Naive thymus-derived CD8-positive, alpha-beta T cell (primary cell): ENCODE measurements at regions not wholly inside any gene's neighbourhood (a gene's known extent, or its start where the extent isn't known, plus 50 kb on each side); places are given as distances from the start of the nearest gene placed in this dataset.
A peak's percentile ranks its signal among the peaks of the same experiment; 100 is the strongest.
"Not testable (repeated sequence)": the region's sequence is repeated elsewhere in the genome, so short reads cannot be mapped to it uniquely, and the experiment has no call there.

Experiments used
- ATAC-seq, 2 donors: fragments of 150-1000 bp; cut with Tn5 transposase in 1 of 2; sonication (Bioruptor Pico), chemical (Tn5 transposase) in 1 of 2; 1 replicate in 1 of 2; 2 replicates in 1 of 2; pipeline ENCODE4 v1.10.0; 2021; ENCODE audit warnings: mild to moderate bottlenecking in 2 of 2, moderate library complexity in 2 of 2
- POLR2A ChIA-PET: fragments of 350-600 bp; sonication (Branson Sonifier 250); formaldehyde crosslinking; loops from one replicate; lab custom pipeline; 2021; ENCODE audit warnings: antibody characterized with exemption; lab: Charles Lee
- DNase-seq, 10 donors: peaks; one replicate each; pipeline versions ENCODE4 v3.0.0 to v3.0.0-alpha.2; 2020 to 2022
- H3K27ac Mint-ChIP-seq, 10 donors: one replicate each; pipeline ENCODE4 v1.8.0; 2020 to 2022; ENCODE audit warnings: mild to moderate bottlenecking in 10 of 10, mixed read lengths in 10 of 10, moderate library complexity in 4 of 10, inconsistent platforms in 1 of 10
- H3K27me3 Mint-ChIP-seq, 5 donors: one replicate each; pipeline ENCODE4 v1.8.0; 2021 to 2022; ENCODE audit warnings: mixed read lengths in 5 of 5
- H3K36me3 Mint-ChIP-seq, 3 donors: one replicate each; pipeline ENCODE4 v1.8.0; 2020 to 2022; ENCODE audit warnings: mixed read lengths in 3 of 3, mild to moderate bottlenecking in 2 of 3, inconsistent platforms in 1 of 3
- H3K4me1 Mint-ChIP-seq, 4 donors: one replicate each; pipeline ENCODE4 v1.8.0; 2021 to 2022; ENCODE audit warnings: mixed read lengths in 4 of 4
- H3K4me3 Mint-ChIP-seq, 10 donors: one replicate each; pipeline ENCODE4 v1.8.0; 2020 to 2022; ENCODE audit warnings: mild to moderate bottlenecking in 10 of 10, mixed read lengths in 10 of 10, moderate library complexity in 6 of 10, inconsistent platforms in 1 of 10
- H3K9me3 Mint-ChIP-seq, 9 donors: one replicate each; pipeline ENCODE4 v1.8.0; 2020 to 2022; ENCODE audit warnings: mixed read lengths in 9 of 9, mild to moderate bottlenecking in 3 of 9, inconsistent platforms in 1 of 9, moderate library complexity in 1 of 9

- DNase-seq, result no peak
- Mint-ChIP-seq H3K4me1 (peaks cover 37 to 91% (median 77%) of the 10 kb centered on the region in 4 donors), H3K4me3 (no peak overlapping the region), H3K27ac (peak overlapping the region in 4 of 10 donors; percentile 44 to 77 (median 67)), H3K27me3 (no peaks in the 10 kb centered on the region), H3K9me3 (no peaks in the 10 kb centered on the region), H3K36me3 (peaks cover 0 to 34% (median 9%) of the 10 kb centered on the region in 3 donors)
- POLR2A ChIA-PET, result interaction anchor here (1.4 kb wide), 1 partner anchor 8 kb away, joined by 6 read pairs; no protein-coding TSS in a partner anchor
- no peak for ATAC-seq
Observed at GRCh38 chr6:144361016-144361415, 75.9 kb downstream of the UTRN start.

DNA sequence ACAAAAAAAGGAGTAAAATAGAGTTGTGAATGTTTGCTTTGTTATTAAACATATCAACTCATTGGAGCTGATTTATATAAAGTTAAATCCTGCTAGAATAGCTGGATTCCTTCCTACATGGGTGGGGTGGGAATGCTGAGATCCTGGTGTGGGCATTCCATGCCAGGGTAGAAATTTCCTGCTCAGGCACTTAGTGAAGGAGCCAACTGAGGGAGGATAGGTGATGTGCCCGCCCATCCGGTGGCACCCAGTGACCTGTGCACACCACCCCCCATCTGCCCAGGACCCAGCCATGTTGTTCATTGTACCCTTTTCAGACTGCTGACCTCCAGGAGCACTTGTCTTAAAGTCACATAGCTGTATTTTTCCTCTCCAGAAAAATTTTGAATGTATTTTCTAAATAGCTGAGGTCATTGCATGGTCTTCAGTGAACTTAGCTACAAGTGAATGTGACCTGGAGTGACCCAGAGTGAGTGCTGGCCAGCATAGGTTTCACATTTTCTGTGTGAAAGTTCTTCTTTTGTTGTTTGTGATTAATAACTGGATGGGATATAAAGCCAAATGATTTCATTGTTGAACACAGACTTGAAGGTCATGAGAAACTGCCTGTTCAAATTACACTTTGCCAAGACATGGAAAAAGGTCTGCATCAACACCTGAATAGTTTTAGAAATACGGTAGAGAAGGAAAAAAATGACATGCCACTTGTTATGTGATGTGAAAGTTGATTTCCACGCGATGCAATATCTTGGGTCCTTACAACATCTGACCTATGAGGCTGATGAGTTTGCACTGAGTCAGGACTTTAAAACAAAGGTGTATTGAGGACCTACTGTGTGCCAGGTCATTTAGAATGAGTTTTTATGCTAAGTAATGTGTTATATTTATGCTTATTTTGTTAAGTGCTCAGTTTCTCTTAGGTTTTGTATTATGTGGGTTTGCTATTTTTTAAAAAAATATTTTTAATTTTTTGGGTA, 77.2 kb downstream of the UTRN start:
- POLR2A ChIA-PET, result interaction anchor here (1.4 kb wide), 1 partner anchor 10 kb away, joined by 6 read pairs; no protein-coding TSS in a partner anchor
- Mint-ChIP-seq H3K27me3 (no peaks in the 10 kb centered on the region), H3K36me3 (peaks cover 0 to 40% (median 14%) of the 10 kb centered on the region in 3 donors), H3K4me3 (no peak overlapping the region), H3K4me1 (peaks cover 41 to 87% (median 77%) of the 10 kb centered on the region in 4 donors), H3K27ac (peak overlapping the region in 5 of 10 donors; percentile 5 to 77 (median 40)), H3K9me3 (no peaks in the 10 kb centered on the region)
- no peak for DNase-seq
- no peak for ATAC-seq

- no peaks in the 10 kb centered on the region for H3K9me3 Mint-ChIP-seq
- no peaks in the 10 kb centered on the region for H3K27me3 Mint-ChIP-seq
- H3K4me1 Mint-ChIP-seq, result peaks cover 36 to 76% (median 71%) of the 10 kb centered on the region in 4 donors
- H3K4me3 Mint-ChIP-seq, result peak overlapping the region in 9 of 10 donors; percentile 1 to 43 (median 34)
- no peak for ATAC-seq
- DNase-seq, result no peak
- POLR2A ChIA-PET, result interaction anchor here (0.6 kb wide), 1 partner anchor 282 kb away, joined by 5 read pairs; no protein-coding TSS in a partner anchor
- peak overlapping the region; percentile 28 to 81 (median 50) for H3K27ac Mint-ChIP-seq
- peaks cover 0 to 45% (median 15%) of the 10 kb centered on the region in 3 donors for H3K36me3 Mint-ChIP-seq
Observed at GRCh38 chr6:144364208-144364720, 79.1 kb downstream of the UTRN start.

DNA sequence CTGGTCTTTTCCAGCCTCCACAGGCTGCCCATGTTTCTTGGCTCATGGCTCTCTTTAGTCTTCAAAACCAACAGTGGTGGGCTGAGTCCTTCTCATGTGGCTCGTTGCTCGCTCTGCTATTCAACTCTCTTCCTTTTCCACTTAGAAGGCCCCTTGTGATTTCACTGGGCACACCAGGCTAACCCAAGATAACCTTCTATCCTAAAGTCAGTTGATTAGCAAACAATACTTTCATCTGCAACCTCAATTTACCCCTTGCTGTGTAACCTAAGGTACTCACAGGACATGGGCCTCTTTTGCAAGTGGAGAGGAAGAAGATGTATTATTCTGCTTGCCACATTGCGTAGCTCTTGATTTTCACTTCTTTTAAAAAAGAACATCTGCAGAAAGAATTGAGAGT, 79.6 kb downstream of the UTRN start:
- DNase-seq (no peak), ATAC-seq (peak in 1 of 2 donors; percentile 33)
- Mint-ChIP-seq H3K27me3 (no peaks in the 10 kb centered on the region), H3K36me3 (peaks cover 0 to 45% (median 21%) of the 10 kb centered on the region in 3 donors), H3K4me3 (peak overlapping the region in 7 of 10 donors; percentile 8 to 43 (median 34)), H3K9me3 (peaks cover 0 to 3% (median 0%) of the 10 kb centered on the region in 9 donors), H3K27ac (peak overlapping the region in 9 of 10 donors; percentile 1 to 81 (median 49)), H3K4me1 (peaks cover 36 to 76% (median 72%) of the 10 kb centered on the region in 4 donors)
- POLR2A ChIA-PET, result no interaction called here

DNA sequence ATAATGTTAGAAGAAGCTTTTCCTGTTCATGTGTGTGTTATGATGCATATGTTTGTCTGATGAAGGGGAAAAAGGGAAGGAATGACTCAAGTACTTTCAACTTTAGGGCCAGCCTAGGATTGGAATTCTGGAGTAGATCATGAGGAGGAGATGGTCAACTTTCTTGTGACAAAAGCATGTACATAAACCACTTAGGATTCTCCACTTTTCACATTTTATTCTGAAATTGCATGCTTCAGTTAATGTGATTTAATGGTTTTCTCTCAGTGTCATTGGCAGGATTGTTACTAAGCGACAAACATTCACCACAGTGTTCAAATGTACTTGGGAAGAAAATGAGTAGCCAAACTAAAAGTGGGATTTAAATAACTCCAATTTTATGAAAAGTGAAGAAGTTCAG, 80.1 kb downstream of the UTRN start:
- peak overlapping the region in 4 of 10 donors; percentile 1 to 22 (median 18) for H3K4me3 Mint-ChIP-seq
- peaks cover 0 to 50% (median 24%) of the 10 kb centered on the region in 3 donors for H3K36me3 Mint-ChIP-seq
- no peak for DNase-seq
- H3K27me3 Mint-ChIP-seq, result no peaks in the 10 kb centered on the region
- H3K9me3 Mint-ChIP-seq, result peaks cover 0 to 5% (median 0%) of the 10 kb centered on the region in 9 donors
- ATAC-seq, result no peak
- peaks cover 34 to 75% (median 72%) of the 10 kb centered on the region in 4 donors for H3K4me1 Mint-ChIP-seq
- H3K27ac Mint-ChIP-seq, result peak overlapping the region in 3 of 10 donors; percentile 49 to 78 (median 58)
- POLR2A ChIA-PET, result no interaction called here

GRCh38 chr6:144369696-144370095, 84.6 kb downstream of the UTRN start:
- DNase-seq, H3K9me3 Mint-ChIP-seq, POLR2A ChIA-PET, ATAC-seq, H3K27me3 Mint-ChIP-seq: not testable (repeated sequence)
- H3K4me1 Mint-ChIP-seq, result peaks cover 25 to 66% (median 61%) of the 10 kb centered on the region in 4 donors
- peaks cover 4 to 59% (median 20%) of the 10 kb centered on the region in 3 donors for H3K36me3 Mint-ChIP-seq
- H3K4me3 Mint-ChIP-seq, result peak overlapping the region in 1 of 10 donors; percentile 18
- peak overlapping the region in 4 of 10 donors; percentile 25 to 57 (median 44) for H3K27ac Mint-ChIP-seq

DNA sequence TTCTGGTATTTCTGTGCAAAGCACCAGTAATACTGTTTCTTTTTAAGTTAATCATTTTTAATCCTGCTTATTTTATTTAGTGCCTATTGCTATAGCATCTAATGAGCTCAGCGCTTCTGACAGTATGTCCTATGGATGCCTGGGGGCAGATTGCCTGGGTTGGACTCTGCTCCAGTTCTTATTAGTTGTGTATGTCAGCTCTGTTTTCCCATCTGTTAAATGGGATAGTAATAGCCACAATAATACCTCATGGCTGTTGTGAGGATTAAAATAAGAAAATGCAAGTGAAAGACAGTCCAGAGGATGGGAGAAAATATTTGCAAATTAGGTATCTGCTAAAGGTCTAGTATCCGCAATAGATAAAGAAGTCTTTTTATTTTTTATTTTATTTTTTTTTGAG, 87.0 kb downstream of the UTRN start:
- H3K9me3 Mint-ChIP-seq, result peaks cover 0 to 5% (median 0%) of the 10 kb centered on the region in 9 donors
- peak overlapping the region in 2 of 10 donors; percentile 31 to 55 for H3K27ac Mint-ChIP-seq
- no peaks in the 10 kb centered on the region for H3K27me3 Mint-ChIP-seq
- POLR2A ChIA-PET, result no interaction called here
- no peak for DNase-seq
- H3K4me3 Mint-ChIP-seq, result no peak overlapping the region
- ATAC-seq, result no peak
- peaks cover 17 to 61% (median 56%) of the 10 kb centered on the region in 4 donors for H3K4me1 Mint-ChIP-seq
- H3K36me3 Mint-ChIP-seq, result peaks cover 4 to 46% (median 15%) of the 10 kb centered on the region in 3 donors

GRCh38 chr6:144372611-144373594, 87.8 kb downstream of the UTRN start:
- H3K4me3 Mint-ChIP-seq, result no peak overlapping the region
- H3K36me3 Mint-ChIP-seq, result peaks cover 4 to 47% (median 15%) of the 10 kb centered on the region in 3 donors
- POLR2A ChIA-PET, result no interaction called here
- H3K27me3 Mint-ChIP-seq, result no peaks in the 10 kb centered on the region
- DNase-seq (no peak), ATAC-seq (no peak)
- peaks cover 0 to 5% (median 0%) of the 10 kb centered on the region in 9 donors for H3K9me3 Mint-ChIP-seq
- peaks cover 21 to 68% (median 63%) of the 10 kb centered on the region in 4 donors for H3K4me1 Mint-ChIP-seq
- H3K27ac Mint-ChIP-seq, result peak overlapping the region in 2 of 10 donors; percentile 31 to 73

- not testable (repeated sequence) for ATAC-seq
Observed at GRCh38 chr6:144374525-144374924, 89.4 kb downstream of the UTRN start.

GRCh38 chr6:144377586-144378210, 92.6 kb downstream of the UTRN start:
- Mint-ChIP-seq H3K27me3 (no peaks in the 10 kb centered on the region), H3K27ac (peak overlapping the region in 7 of 10 donors; percentile 1 to 61 (median 35)), H3K36me3 (peaks cover 18 to 29% (median 28%) of the 10 kb centered on the region in 3 donors), H3K4me3 (peak overlapping the region in 4 of 10 donors; percentile 12 to 46 (median 24)), H3K4me1 (peaks cover 31 to 73% (median 64%) of the 10 kb centered on the region in 4 donors), H3K9me3 (peaks cover 0 to 19% (median 10%) of the 10 kb centered on the region in 9 donors)
- POLR2A ChIA-PET, result no interaction called here
- no peak for ATAC-seq
- no peak for DNase-seq

More at GRCh38 chr6:144374525-144374924, 89.4 kb downstream of the UTRN start:
- H3K4me1 Mint-ChIP-seq, result peaks cover 32 to 74% (median 72%) of the 10 kb centered on the region in 4 donors
- DNase-seq, H3K27ac Mint-ChIP-seq, H3K27me3 Mint-ChIP-seq, H3K9me3 Mint-ChIP-seq, POLR2A ChIA-PET, H3K4me3 Mint-ChIP-seq: not testable (repeated sequence)
- peaks cover 5 to 37% (median 14%) of the 10 kb centered on the region in 3 donors for H3K36me3 Mint-ChIP-seq

DNA sequence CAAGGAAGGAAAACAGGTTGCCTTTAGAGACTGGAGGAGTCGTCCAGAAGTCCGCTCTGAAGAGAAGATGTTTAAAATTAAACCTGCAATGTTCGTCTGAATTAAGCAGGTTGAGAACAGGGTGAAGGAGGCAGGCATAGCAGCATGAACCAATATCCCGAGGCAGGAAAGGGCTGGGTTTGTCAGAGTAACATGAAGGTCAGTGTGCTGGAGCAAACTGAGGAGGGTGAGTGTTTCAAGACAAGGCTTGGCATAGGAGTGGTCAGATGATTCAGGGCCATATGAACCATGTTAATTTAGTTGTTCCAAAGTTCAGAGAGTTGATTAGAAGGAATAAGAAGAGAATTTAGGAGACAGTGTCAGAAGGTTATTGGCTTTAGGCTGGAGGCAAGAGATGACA, 93.3 kb downstream of the UTRN start:
- Mint-ChIP-seq H3K4me3 (peak overlapping the region in 2 of 10 donors; percentile 1 to 7), H3K4me1 (peaks cover 27 to 70% (median 60%) of the 10 kb centered on the region in 4 donors), H3K36me3 (peaks cover 18 to 28% (median 24%) of the 10 kb centered on the region in 3 donors), H3K9me3 (peaks cover 0 to 19% (median 10%) of the 10 kb centered on the region in 9 donors), H3K27me3 (no peaks in the 10 kb centered on the region), H3K27ac (peak overlapping the region in 6 of 10 donors; percentile 1 to 73 (median 42))
- DNase-seq (no peak), ATAC-seq (no peak)
- POLR2A ChIA-PET, result no interaction called here
